BLaER1 (cell line): ENCODE measurements at regions not wholly inside any gene's neighbourhood (a gene's known extent, or its start where the extent isn't known, plus 50 kb on each side); places are given as distances from the start of the nearest gene placed in this dataset.
"Not testable (repeated sequence)": the region's sequence is repeated elsewhere in the genome, so short reads cannot be mapped to it uniquely, and the experiment has no call there.

Source experiments
- H3K27ac ChIP-seq: shearing (Covaris generic); formaldehyde crosslinking; 2 replicates; pipeline ENCODE4 v1.8.1; 2022
- H3K27me3 ChIP-seq: shearing (Covaris generic); formaldehyde crosslinking; 2 replicates; pipeline ENCODE4 v1.8.1; 2022
- H3K36me3 ChIP-seq: shearing (Covaris generic); formaldehyde crosslinking; 2 replicates; pipeline ENCODE4 v1.8.1; 2022
- H3K4me1 ChIP-seq: shearing (Covaris generic); formaldehyde crosslinking; 2 replicates; pipeline ENCODE4 v1.8.1; 2022
- H3K4me2 ChIP-seq: shearing (Covaris generic); formaldehyde crosslinking; 2 replicates; pipeline ENCODE4 v1.8.1; 2022
- H3K4me3 ChIP-seq: shearing (Covaris generic); formaldehyde crosslinking; 2 replicates; pipeline ENCODE4 v1.8.1; 2022
- H3K9ac ChIP-seq: shearing (Covaris generic); formaldehyde crosslinking; 2 replicates; pipeline ENCODE4 v1.8.1; 2022
- H3K9me3 ChIP-seq: shearing (Covaris generic); formaldehyde crosslinking; 2 replicates; pipeline ENCODE4 v1.8.1; 2022
- H4K20me1 ChIP-seq: shearing (Covaris generic); formaldehyde crosslinking; 2 replicates; pipeline ENCODE4 v1.8.1; 2022
- Cebpa-rat ChIP-seq: shearing (Covaris generic); IDR thresholded peaks from 2 replicates; pipeline ENCODE4 v1.8.1; 2022

GRCh38 chr10:29363930-29364329 is 75.1 kb downstream of the LYZL1 start:
- not testable (repeated sequence) for H3K4me1 ChIP-seq, H4K20me1 ChIP-seq, H3K4me2 ChIP-seq, H3K9ac ChIP-seq, H3K27me3 ChIP-seq, H3K27ac ChIP-seq, H3K4me3 ChIP-seq, H3K36me3 ChIP-seq, H3K9me3 ChIP-seq

DNA sequence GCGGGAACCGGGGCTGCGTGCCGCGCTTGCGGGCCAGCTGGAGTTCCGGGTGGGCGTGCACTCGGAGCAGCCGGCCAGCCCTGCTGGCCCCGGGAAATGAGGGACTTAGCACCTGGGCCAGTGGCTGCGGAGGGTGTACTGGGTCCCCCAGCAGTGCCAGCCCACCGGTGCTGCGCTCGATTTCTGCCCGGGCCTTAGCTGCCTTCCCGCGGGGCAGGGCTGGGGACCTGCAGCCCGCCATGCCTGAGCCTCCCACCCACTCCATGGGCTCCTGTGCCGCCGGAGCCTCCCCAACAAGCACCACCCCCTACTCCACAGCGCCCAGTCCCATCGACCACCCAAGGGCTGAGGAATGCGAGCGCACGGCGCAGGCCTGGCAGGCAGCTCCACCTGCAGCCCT is 77.3 kb downstream of the LYZL1 start:
- H3K27ac ChIP-seq: not testable (repeated sequence)

DNA sequence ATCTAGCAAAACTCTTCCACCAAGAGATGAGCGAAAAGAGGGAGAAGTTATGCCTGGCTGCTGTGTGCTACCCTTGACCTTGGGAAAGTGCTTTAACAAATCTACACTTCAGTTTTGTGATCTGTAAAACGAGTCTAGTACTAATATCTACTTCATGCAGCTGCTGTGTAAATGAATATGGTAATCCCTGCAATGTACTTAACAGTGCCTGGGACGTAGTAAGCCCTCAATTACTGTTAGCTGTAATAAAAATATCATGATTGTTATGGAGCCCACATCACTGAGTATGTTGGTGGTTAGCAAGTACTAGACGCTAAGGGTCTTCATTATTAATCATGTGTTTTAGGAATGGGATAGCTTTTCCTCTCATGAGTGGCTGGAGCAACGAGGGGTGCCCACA is 80.5 kb downstream of the LYZL1 start:
- Histone ChIP-seq H4K20me1 (no peaks in the 10 kb centered on the region), H3K9ac (no peak overlapping the region), H3K4me3 (no peak overlapping the region), H3K4me2 (no peak overlapping the region), H3K27ac (no peak overlapping the region), H3K27me3 (no peaks in the 10 kb centered on the region), H3K36me3 (no peaks in the 10 kb centered on the region), H3K9me3 (no peaks in the 10 kb centered on the region; the same call in 1 of the 2 replicates), H3K4me1 (no peaks in the 10 kb centered on the region)
- no peak for TF ChIP-seq Cebpa-rat

More for the DNA sequence above, 77.3 kb downstream of the LYZL1 start:
- not testable (repeated sequence) for H3K4me1 ChIP-seq, H3K36me3 ChIP-seq, H3K4me3 ChIP-seq, H3K4me2 ChIP-seq, H3K9ac ChIP-seq, H3K27me3 ChIP-seq, H3K9me3 ChIP-seq, H4K20me1 ChIP-seq

- TF ChIP-seq Cebpa-rat: no peak
- no peak overlapping the region for H3K4me2 ChIP-seq
Observed at GRCh38 chr10:29370097-29371092, 81.5 kb downstream of the LYZL1 start.

GRCh38 chr10:29372920-29373319 is 84.0 kb downstream of the LYZL1 start:
- no peak overlapping the region for H3K27ac ChIP-seq
- H3K4me2 ChIP-seq: no peak overlapping the region
- no peak overlapping the region for H3K9ac ChIP-seq
- TF ChIP-seq Cebpa-rat: no peak
- H3K36me3 ChIP-seq: no peaks in the 10 kb centered on the region
- H3K9me3 ChIP-seq: no peaks in the 10 kb centered on the region
- no peak overlapping the region for H3K4me3 ChIP-seq
- no peaks in the 10 kb centered on the region for H3K4me1 ChIP-seq
- H4K20me1 ChIP-seq: no peaks in the 10 kb centered on the region
- no peaks in the 10 kb centered on the region for H3K27me3 ChIP-seq

More at GRCh38 chr10:29370097-29371092, 81.5 kb downstream of the LYZL1 start:
- H3K4me1 ChIP-seq: no peaks in the 10 kb centered on the region
- H4K20me1 ChIP-seq: no peaks in the 10 kb centered on the region
- H3K9me3 ChIP-seq: no peaks in the 10 kb centered on the region; the same call in 1 of the 2 replicates
- no peak overlapping the region for H3K27ac ChIP-seq
- H3K36me3 ChIP-seq: no peaks in the 10 kb centered on the region
- no peaks in the 10 kb centered on the region for H3K27me3 ChIP-seq
- no peak overlapping the region for H3K4me3 ChIP-seq
- no peak overlapping the region for H3K9ac ChIP-seq

DNA sequence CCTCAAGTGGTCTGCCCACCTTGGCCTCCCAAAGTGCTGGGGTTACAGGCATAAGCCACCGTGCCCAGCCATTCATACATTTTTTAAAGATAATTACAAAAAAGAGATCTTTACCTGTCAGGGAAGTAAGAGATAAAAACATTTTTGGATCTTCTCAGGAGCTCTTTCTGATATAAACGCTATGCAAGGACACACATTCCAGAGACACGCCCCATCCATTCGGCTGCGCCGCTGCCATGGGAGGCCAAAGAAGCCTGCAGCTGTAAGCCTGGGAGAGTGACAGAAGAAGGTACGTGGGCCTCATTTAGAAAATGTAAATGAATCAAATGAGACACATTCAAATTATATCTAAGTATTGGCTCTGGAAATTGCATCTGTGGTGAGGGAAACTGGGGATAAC is 85.3 kb downstream of the LYZL1 start:
- Histone ChIP-seq H4K20me1 (no peaks in the 10 kb centered on the region), H3K9ac (no peak overlapping the region), H3K4me3 (no peak overlapping the region), H3K36me3 (no peaks in the 10 kb centered on the region), H3K27ac (no peak overlapping the region), H3K27me3 (no peaks in the 10 kb centered on the region), H3K9me3 (no peaks in the 10 kb centered on the region), H3K4me2 (no peak overlapping the region), H3K4me1 (0 out of 2 replicates have a peak, but pooled peaks cover under 1% of the 10 kb centered on the region)
- no peak for TF ChIP-seq Cebpa-rat

GRCh38 chr10:29375888-29376287 is 87.0 kb downstream of the LYZL1 start:
- no peak overlapping the region for H3K4me2 ChIP-seq
- H3K9me3 ChIP-seq: no peaks in the 10 kb centered on the region
- TF ChIP-seq Cebpa-rat: no peak
- no peak overlapping the region for H3K27ac ChIP-seq
- H3K9ac ChIP-seq: no peak overlapping the region
- H3K36me3 ChIP-seq: no peaks in the 10 kb centered on the region
- H4K20me1 ChIP-seq: no peaks in the 10 kb centered on the region
- H3K27me3 ChIP-seq: no peaks in the 10 kb centered on the region
- H3K4me1 ChIP-seq: peaks cover 18% of the 10 kb centered on the region
- H3K4me3 ChIP-seq: no peak overlapping the region

DNA sequence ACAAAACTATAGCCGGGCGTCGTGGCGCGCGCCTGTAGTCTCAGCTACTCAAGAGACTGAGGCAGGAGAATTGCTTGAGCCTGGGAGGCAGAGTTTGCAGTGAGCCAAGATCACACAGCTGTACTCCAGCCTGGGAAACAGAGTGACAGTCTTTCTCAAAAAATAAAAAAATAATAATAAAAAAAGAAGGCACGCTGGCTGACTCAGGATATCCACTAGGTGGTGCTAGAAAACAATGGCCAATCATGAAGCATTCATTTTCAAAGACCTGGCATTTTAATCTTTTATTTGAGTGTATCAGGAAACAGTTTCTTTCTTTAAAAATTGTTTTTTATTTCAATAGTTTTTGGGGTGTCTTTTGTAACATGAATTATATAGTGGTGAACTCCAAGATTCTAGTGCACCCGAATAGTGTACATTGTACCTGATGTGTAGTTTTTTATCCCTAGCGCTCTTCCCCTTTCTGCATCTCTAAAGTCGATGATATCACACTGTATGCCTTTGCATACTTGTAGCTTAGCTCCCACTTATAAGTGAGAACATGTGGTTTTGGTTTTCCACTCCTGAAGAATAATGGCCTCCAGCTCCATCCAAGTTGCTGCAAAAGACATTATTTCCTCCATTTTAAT is 88.6 kb downstream of the LYZL1 start:
- no peaks in the 10 kb centered on the region for H4K20me1 ChIP-seq
- H3K4me1 ChIP-seq: peaks cover 34% of the 10 kb centered on the region
- no peaks in the 10 kb centered on the region for H3K9me3 ChIP-seq
- H3K27ac ChIP-seq: no peak overlapping the region
- H3K36me3 ChIP-seq: no peaks in the 10 kb centered on the region
- no peak overlapping the region for H3K4me2 ChIP-seq
- no peak for TF ChIP-seq Cebpa-rat
- H3K27me3 ChIP-seq: no peaks in the 10 kb centered on the region
- no peak overlapping the region for H3K4me3 ChIP-seq
- no peak overlapping the region for H3K9ac ChIP-seq

GRCh38 chr10:29378106-29378505 is 89.2 kb downstream of the LYZL1 start:
- Histone ChIP-seq H3K4me2 (no peak overlapping the region), H4K20me1 (no peaks in the 10 kb centered on the region), H3K27me3 (no peaks in the 10 kb centered on the region), H3K4me1 (peaks cover 40% of the 10 kb centered on the region), H3K9me3 (no peaks in the 10 kb centered on the region), H3K9ac (no peak overlapping the region), H3K4me3 (no peak overlapping the region), H3K36me3 (no peaks in the 10 kb centered on the region), H3K27ac (no peak overlapping the region)
- no peak for TF ChIP-seq Cebpa-rat

DNA sequence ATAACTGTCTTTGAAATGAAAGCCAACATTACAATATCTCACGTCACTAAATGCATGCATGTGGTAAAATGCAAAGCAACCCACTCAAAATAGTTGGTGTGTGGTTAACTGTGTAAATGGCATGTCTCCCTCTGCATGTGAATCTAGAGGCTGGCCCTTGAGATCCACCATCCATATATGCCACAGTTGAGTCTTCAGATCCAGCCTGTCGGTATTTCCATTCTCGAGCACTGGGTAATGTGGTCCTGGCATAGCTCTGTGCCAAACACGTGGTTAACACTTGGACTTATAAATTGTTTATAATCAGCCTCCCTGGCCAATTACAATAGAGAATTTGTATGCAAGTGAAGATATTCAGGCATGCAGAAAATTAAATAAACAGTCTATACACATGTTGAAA is 90.3 kb downstream of the LYZL1 start:
- Histone ChIP-seq H3K9ac (no peak overlapping the region), H3K9me3 (no peaks in the 10 kb centered on the region), H3K36me3 (no peaks in the 10 kb centered on the region), H3K4me2 (no peak overlapping the region), H4K20me1 (no peaks in the 10 kb centered on the region), H3K27ac (no peak overlapping the region), H3K27me3 (no peaks in the 10 kb centered on the region), H3K4me3 (no peak overlapping the region), H3K4me1 (peaks cover 45% of the 10 kb centered on the region)
- TF ChIP-seq Cebpa-rat: no peak

GRCh38 chr10:29379777-29380598 is 91.1 kb downstream of the LYZL1 start:
- not testable (repeated sequence) for H3K4me3 ChIP-seq, H3K9ac ChIP-seq, H4K20me1 ChIP-seq, H3K27me3 ChIP-seq, H3K36me3 ChIP-seq, H3K9me3 ChIP-seq, H3K27ac ChIP-seq
- H3K4me1 ChIP-seq: peaks cover 45% of the 10 kb centered on the region
- peak overlapping the region; percentile 76 for H3K4me2 ChIP-seq

DNA sequence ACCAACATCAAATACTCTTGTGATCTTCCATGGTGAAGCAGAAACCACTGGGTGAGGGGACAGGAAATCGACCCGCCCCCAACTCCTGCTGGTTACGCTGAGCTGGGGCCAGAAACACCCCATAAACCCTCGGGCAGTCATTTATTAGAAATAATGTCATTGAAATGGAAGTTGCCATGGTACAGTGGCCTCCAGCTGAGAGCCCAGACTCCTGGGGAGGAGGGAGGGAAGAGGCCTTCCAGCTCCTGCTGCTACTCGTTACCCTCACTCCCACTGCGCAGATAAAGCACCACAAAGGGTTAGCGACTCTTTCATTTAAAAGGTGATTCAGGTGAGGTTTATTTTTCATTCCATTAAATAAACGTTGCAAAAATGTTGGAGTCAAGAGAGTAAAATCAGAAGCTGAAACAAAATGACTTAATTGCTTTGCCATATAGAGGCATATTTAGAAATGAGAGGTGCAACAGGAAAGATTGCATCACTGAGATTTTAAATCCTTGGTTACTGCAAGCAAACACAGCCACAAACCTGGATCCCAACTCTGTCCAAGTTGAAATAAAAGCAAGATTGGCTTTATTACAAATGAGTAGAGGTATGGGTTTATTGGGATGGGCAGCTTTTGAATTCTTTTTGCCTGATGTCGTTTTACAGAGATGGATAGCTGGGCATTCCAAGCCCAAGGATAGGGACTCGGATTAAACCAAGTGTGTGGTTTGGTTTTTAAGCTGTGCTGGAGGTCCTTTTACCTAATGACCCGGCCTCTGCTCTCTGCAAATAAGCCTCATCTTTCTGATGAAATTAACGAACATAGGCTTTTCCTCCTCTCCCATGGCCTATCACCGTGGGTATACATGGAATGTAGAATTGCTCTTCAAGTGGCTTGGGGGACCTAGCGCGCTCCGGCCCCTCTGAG is 92.0 kb downstream of the LYZL1 start:
- H3K4me3 ChIP-seq, H4K20me1 ChIP-seq, H3K27ac ChIP-seq, H3K9me3 ChIP-seq, H3K9ac ChIP-seq, H3K27me3 ChIP-seq, H3K36me3 ChIP-seq: not testable (repeated sequence)
- Histone ChIP-seq H3K4me1 (peaks cover 45% of the 10 kb centered on the region), H3K4me2 (peak overlapping the region; percentile 76)
